ENCODE measurements at regions not wholly inside any gene's neighbourhood (a gene's known extent, or its start where the extent isn't known, plus 50 kb on each side); places are given as distances from the start of the nearest gene placed in this dataset.

GRCh38 chr13:106077017-106077416, 458.4 kb downstream of the EFNB2 start:
- DNase-seq (ENCODE audit: low read depth in 2 of 2), result no peak
- no peak overlapping the region for H3K4me3 ChIP-seq (replicated peaks in 1 of 2; ENCODE audit: low read depth in 2 of 2, low read length in 2 of 2)
- no peak for TF ChIP-seq CTCF (IDR thresholded peaks at IDR 0.05; ENCODE audit: low read depth, low read length)

GRCh38 chr13:106072014-106072413, 463.4 kb downstream of the EFNB2 start:
- TF ChIP-seq CTCF (IDR thresholded peaks at IDR 0.05; ENCODE audit: low read depth, low read length), result no peak
- no peak for DNase-seq (ENCODE audit: low read depth in 2 of 2)
- H3K4me3 ChIP-seq (replicated peaks in 1 of 2; ENCODE audit: low read depth in 2 of 2, low read length in 2 of 2), result no peak overlapping the region

GRCh38 chr13:106063591-106064313, 471.7 kb downstream of the EFNB2 start:
- peak; percentile 24 to 72 for DNase-seq (ENCODE audit: low read depth in 2 of 2)

GRCh38 chr13:106061781-106062180, 473.7 kb downstream of the EFNB2 start:
- H3K4me3 ChIP-seq (replicated peaks in 1 of 2; ENCODE audit: low read depth in 2 of 2, low read length in 2 of 2), result no peak overlapping the region
- TF ChIP-seq CTCF (IDR thresholded peaks at IDR 0.05; ENCODE audit: low read depth, low read length), result no peak
- no peak for DNase-seq (ENCODE audit: low read depth in 2 of 2)

More at GRCh38 chr13:106063591-106064313, 471.7 kb downstream of the EFNB2 start:
- TF ChIP-seq CTCF (IDR thresholded peaks at IDR 0.05; ENCODE audit: low read depth, low read length), result no peak
- no peak overlapping the region for H3K4me3 ChIP-seq (replicated peaks in 1 of 2; ENCODE audit: low read depth in 2 of 2, low read length in 2 of 2)

GRCh38 chr13:106056851-106057250, 478.6 kb downstream of the EFNB2 start:
- no peak for TF ChIP-seq CTCF (IDR thresholded peaks at IDR 0.05; ENCODE audit: low read depth, low read length)

GRCh38 chr13:106052200-106052767, 483.2 kb downstream of the EFNB2 start:
- no peak for TF ChIP-seq CTCF (IDR thresholded peaks at IDR 0.05; ENCODE audit: low read depth, low read length)
- DNase-seq (ENCODE audit: low read depth in 2 of 2), result no peak
- H3K4me3 ChIP-seq (replicated peaks in 1 of 2; ENCODE audit: low read depth in 2 of 2, low read length in 2 of 2), result no peak overlapping the region

More at GRCh38 chr13:106056851-106057250, 478.6 kb downstream of the EFNB2 start:
- no peak overlapping the region for H3K4me3 ChIP-seq (replicated peaks in 1 of 2; ENCODE audit: low read depth in 2 of 2, low read length in 2 of 2)
- DNase-seq (ENCODE audit: low read depth in 2 of 2), result no peak
